ENCODE measurements at regions not wholly inside any gene's neighbourhood (a gene's known extent, or its start where the extent isn't known, plus 50 kb on each side); places are given as distances from the start of the nearest gene placed in this dataset.

- TF ChIP-seq POLR2AphosphoS5 (IDR thresholded peaks at IDR 0.05; ENCODE audit: borderline replicate concordance, low read depth, low read length) (no peak), EZH2 (IDR thresholded peaks at IDR 0.05) (no peak), FOXP2 (optimal IDR thresholded peaks at IDR 0.05; ENCODE audit: control extremely low read depth, extremely low read length, insufficient read depth) (no peak)
Measured at GRCh38 chr16:52035436-52035835, 511.5 kb downstream of the TOX3 start.

Measured in SK-N-MC (cell line).